Testis (tissue), 2 donors: ENCODE measurements at regions not wholly inside any gene's neighbourhood (a gene's known extent, or its start where the extent isn't known, plus 50 kb on each side); places are given as distances from the start of the nearest gene placed in this dataset.

Experiments used
- DNase-seq: peaks from one replicate; pipeline ENCODE4 v3.0.0-alpha.2; 2019
- H3K27ac ChIP-seq, 2 donors: fragments of 200-600 bp; sonication (generic); one replicate each; pipeline ENCODE4 v1.5.1; 2019
- H3K27me3 ChIP-seq: fragments of 200-600 bp; sonication (generic); one replicate; pipeline ENCODE4 v1.5.1; 2019
- H3K36me3 ChIP-seq: fragments of 200-600 bp; sonication (generic); one replicate; pipeline ENCODE4 v1.5.1; 2017; ENCODE audit warnings: low read depth; ENCODE audit errors: missing control alignments
- H3K4me1 ChIP-seq: fragments of 200-600 bp; sonication (generic); one replicate; pipeline ENCODE4 v1.5.1; 2019
- H3K4me3 ChIP-seq, 2 donors: fragments of 200-600 bp; sonication (generic); one replicate each; pipeline ENCODE4 v1.5.1; 2017 to 2019
- H3K9me3 ChIP-seq: fragments of 200-600 bp; sonication (generic); one replicate; pipeline ENCODE4 v1.5.1; 2017
- CTCF ChIP-seq, 3 experiments: fragments of 450-650 bp in 2 of 3; fragments of 200-600 bp in 1 of 3; sonication (generic) in 1 of 3; IDR thresholded peaks; one replicate each; pipeline ENCODE4 v1.5.1; 2016 to 2019; ENCODE audit warnings: antibody characterized with exemption in 3 of 3, mild to moderate bottlenecking in 2 of 3, moderate library complexity in 1 of 3
- POLR2A ChIP-seq: fragments of 450-650 bp; IDR thresholded peaks from one replicate; pipeline ENCODE4 v1.6.1; 2017; ENCODE audit warnings: antibody characterized with exemption, mild to moderate bottlenecking, moderate library complexity
- WGBS, 2 donors: methylation state at CpG; one replicate each; pipeline ENCODE4 v1.1.5; 2018; 5-methylcytosine and 5-hydroxymethylcytosine counted together
- intact Hi-C: fragments of 100-400 bp; cut with DNase I; formaldehyde crosslinking; loops from one replicate; pipeline ENCODE4 v1.15.1; 2023; ENCODE audit warnings: low total_unique reads

DNA sequence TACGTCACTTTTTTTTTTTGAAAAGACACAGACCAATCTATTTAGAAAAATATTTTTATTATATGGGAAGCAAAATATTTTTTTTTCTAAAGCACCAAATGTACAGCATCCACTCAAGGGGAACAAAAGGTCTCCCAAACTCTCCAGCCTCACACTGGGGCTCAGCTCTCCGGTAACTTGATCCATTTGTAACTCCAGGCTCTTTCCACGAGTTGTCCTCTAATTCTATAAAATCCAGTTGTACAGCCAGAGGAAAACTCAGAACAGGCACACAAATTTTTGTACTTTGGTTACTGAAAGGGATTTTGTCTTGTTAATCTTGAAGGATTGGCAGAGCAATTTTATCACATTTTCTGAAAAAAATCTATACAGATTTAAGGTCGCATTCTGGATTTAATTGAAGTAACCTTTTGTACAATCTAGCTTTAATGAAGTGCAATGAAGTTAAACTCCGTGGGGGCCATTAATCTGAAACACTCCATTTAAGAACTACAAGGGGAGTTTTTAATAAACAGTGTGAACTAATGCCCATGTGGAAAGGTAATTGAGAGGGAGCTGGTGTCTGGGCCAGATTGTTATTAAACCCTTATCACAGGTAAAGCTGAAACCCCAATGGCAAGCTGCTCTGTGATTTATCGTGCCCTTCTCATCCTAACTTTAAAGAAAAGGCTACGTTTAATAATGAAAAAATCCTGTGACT lies 161.2 kb upstream of the FRG1 start:
- no peak for DNase-seq
- intact Hi-C loops: no loop called here
- H3K27ac ChIP-seq: no peak overlapping the region
- H3K9me3 ChIP-seq: no peaks in the 10 kb centered on the region
- H3K4me3 ChIP-seq: no peak overlapping the region
- TF ChIP-seq CTCF (IDR thresholded peaks at IDR 0.05) (no peak), POLR2A (no peak)
- H3K27me3 ChIP-seq: no peaks in the 10 kb centered on the region
- WGBS, 2 donors: 76 to 77% methylated on average over 7 of the region's 7 CpGs
- H3K4me1 ChIP-seq: no peaks in the 10 kb centered on the region
- no peaks in the 10 kb centered on the region for H3K36me3 ChIP-seq

DNA sequence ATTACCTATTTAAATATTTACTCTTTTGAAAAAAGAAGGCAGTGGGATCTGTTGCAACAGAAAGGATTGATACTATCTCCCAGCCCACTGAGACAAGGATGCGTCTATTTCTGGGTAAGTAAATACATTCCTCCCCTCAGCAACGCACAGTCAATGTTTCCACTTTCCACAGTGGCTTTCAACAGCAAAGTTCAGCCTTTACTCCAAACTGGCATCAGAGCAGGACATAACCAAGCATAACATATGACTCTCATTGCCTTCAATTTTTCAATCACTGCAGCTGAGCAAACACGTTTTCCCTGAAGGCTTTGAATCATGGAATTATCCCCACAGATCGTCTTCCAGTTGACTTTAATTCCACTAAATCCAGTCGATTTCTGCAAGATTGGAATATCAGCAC lies 160.3 kb upstream of the FRG1 start:
- intact Hi-C loops: loop anchor here (5.0 kb wide), 1 partner anchor 413 kb away; no protein-coding TSS in a partner anchor
- H3K9me3 ChIP-seq: no peaks in the 10 kb centered on the region
- H3K4me3 ChIP-seq: no peak overlapping the region
- no peaks in the 10 kb centered on the region for H3K27me3 ChIP-seq
- DNase-seq: no peak
- H3K27ac ChIP-seq: no peak overlapping the region
- TF ChIP-seq CTCF (IDR thresholded peaks at IDR 0.05): no peak
- TF ChIP-seq POLR2A: no peak
- H3K36me3 ChIP-seq: no peaks in the 10 kb centered on the region
- WGBS, 2 donors: 65 to 66% methylated on average over 5 of the region's 5 CpGs
- no peaks in the 10 kb centered on the region for H3K4me1 ChIP-seq

- Histone ChIP-seq H3K27me3 (no peaks in the 10 kb centered on the region), H3K9me3 (no peaks in the 10 kb centered on the region), H3K4me3 (no peak overlapping the region), H3K27ac (no peak overlapping the region), H3K4me1 (no peaks in the 10 kb centered on the region), H3K36me3 (no peaks in the 10 kb centered on the region)
- intact Hi-C loops: loop anchor here (5.0 kb wide), 1 partner anchor 417 kb away; no protein-coding TSS in a partner anchor
- DNase-seq: no peak
- no peak for TF ChIP-seq POLR2A
- TF ChIP-seq CTCF (IDR thresholded peaks at IDR 0.05): no peak
Observed at GRCh38 chr4:189784651-189785050, 156.0 kb upstream of the FRG1 start.

DNA sequence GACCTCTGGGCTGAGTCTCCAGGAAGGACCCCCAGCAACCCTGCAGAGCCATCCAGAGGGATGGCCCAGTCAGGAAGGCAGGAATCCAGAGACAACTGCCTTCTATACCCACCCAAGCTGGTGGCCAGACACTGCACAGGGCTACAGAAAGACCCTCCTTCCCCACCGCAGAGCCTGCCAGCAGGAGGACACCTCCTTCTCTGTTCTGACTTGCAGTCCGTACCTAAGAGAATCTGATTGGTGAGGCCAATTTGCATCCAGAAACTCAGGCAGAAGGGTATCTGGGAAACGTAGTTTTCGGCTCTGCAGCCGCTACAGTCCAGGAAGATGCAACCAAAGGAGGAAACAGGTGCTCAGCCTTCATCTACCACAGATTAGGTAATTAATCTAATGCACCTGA lies 155.4 kb upstream of the FRG1 start:
- Histone ChIP-seq H3K4me3 (no peak overlapping the region), H3K4me1 (no peaks in the 10 kb centered on the region), H3K27ac (no peak overlapping the region), H3K9me3 (no peaks in the 10 kb centered on the region), H3K36me3 (no peaks in the 10 kb centered on the region), H3K27me3 (no peaks in the 10 kb centered on the region)
- no peak for TF ChIP-seq CTCF (IDR thresholded peaks at IDR 0.05)
- no peak for TF ChIP-seq POLR2A
- intact Hi-C loops: no loop called here
- DNase-seq: no peak
- WGBS, 2 donors: 84 to 85% methylated on average over 5 of the region's 5 CpGs

GRCh38 chr4:189786447-189786846 lies 154.2 kb upstream of the FRG1 start:
- intact Hi-C loops: no loop called here
- DNase-seq: no peak
- 57 to 86% methylated on average over 5 of the region's 5 CpGs for WGBS, 2 donors
- Histone ChIP-seq H3K27me3 (no peaks in the 10 kb centered on the region), H3K9me3 (no peaks in the 10 kb centered on the region), H3K36me3 (no peaks in the 10 kb centered on the region), H3K4me1 (no peaks in the 10 kb centered on the region), H3K27ac (no peak overlapping the region), H3K4me3 (no peak overlapping the region)
- TF ChIP-seq CTCF (IDR thresholded peaks at IDR 0.05) (no peak), POLR2A (no peak)
